GM12873 (cell line): ENCODE measurements at regions not wholly inside any gene's neighbourhood (a gene's known extent, or its start where the extent isn't known, plus 50 kb on each side); places are given as distances from the start of the nearest gene placed in this dataset.

Source experiments
- CTCF ChIP-seq: IDR thresholded peaks from 2 replicates; pipeline ENCODE4 v1.5.1; 2012; ENCODE audit warnings: low read depth, mild to moderate bottlenecking, moderate library complexity, low read length, control low read depth; ENCODE audit not compliant: insufficient read depth; ENCODE audit errors: missing control alignments

DNA sequence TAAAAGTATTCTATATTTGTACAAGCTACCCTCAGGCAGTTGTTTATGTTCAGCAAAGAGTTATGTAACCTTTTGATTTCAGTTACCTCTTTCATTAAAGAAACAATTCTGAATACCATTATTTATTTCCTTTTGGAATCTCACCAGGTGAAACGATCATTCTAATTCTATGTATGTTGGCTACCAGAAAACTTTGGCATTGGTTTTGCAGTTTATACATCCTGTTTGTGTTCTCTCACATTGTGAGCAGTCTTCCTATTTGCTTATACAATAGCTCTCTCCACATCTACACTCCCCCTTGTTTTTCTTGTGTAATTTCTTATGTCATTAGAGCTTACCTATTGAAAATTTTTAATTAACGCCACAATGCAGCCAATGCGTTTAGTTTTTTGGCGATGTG, 276.0 kb upstream of the MPDZ start:
- TF ChIP-seq CTCF: no peak

- TF ChIP-seq CTCF: no peak
Observed at GRCh38 chr9:13554626-13555025, 275.1 kb upstream of the MPDZ start.

GRCh38 chr9:13552606-13553215, 273.2 kb upstream of the MPDZ start:
- no peak for TF ChIP-seq CTCF

DNA sequence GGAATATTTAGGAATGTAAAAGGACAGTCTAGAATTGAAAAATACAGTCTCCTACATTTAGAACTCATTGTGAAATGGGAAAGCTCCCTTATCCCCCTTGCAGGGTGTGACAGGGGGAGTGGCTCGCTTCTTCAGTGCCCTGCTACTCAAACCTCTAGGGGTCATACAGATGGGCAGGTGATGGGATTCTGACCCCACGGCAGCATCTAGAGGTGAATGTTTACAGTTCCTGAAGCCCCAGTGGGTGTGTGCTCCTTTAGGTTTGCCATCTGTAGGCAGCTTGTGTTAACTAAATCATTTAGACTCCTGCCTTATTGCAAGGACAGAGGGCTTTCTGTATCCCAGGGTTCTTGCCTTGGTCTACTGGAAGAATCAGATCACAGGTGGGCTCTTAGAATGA, 271.0 kb upstream of the MPDZ start:
- TF ChIP-seq CTCF: no peak

GRCh38 chr9:13548535-13548934, 269.0 kb upstream of the MPDZ start:
- no peak for TF ChIP-seq CTCF

GRCh38 chr9:13535141-13535540, 255.6 kb upstream of the MPDZ start:
- TF ChIP-seq CTCF: no peak

DNA sequence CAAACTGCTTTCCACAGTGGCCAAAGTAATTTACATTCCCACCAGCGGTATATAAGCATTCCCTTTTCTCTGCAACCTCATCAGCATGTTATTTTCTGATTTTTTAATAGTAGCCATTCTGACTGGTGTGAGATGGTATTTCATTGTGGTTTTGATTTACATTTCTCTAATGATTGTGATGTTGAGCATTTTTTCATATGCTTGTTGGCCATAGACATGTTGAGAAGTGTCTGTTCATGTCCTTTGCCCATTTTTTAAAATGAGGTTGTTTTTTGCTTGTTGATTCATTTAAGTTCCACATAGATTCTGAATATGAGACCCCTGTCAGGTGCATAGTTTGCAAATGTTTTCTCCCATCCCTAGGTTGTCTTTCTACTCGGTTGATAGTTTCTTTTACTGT, 254.5 kb upstream of the MPDZ start:
- TF ChIP-seq CTCF: no peak

DNA sequence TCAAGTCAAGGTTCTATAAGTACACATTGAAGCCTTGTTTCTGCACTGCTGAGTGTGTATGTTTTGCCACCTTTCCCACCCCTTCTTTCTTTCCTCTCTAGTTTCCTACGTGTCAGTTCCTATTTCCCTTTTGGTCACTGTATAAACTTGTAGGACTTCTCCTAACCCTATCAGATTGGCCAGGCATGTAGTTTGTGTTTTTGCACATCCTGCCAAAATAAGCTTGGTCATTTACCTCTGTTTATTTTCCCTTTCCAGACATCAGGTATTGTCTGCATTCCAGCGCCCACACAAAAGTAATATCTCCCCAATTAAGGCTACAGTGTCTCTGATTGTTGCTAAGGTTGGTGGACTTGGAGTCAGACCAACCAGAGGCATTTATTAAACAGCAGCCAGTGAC, 252.9 kb upstream of the MPDZ start:
- TF ChIP-seq CTCF: no peak
